ENCODE measurements at regions not wholly inside any gene's neighbourhood (a gene's known extent, or its start where the extent isn't known, plus 50 kb on each side); places are given as distances from the start of the nearest gene placed in this dataset.
"Not testable (repeated sequence)": the region's sequence is repeated elsewhere in the genome, so short reads cannot be mapped to it uniquely, and the experiment has no call there.

- no peak for DNase-seq
These were observed 89.6 kb downstream of the DDX1 start for GRCh38 chr2:15681089-15681885.

- no peak for DNase-seq
These were observed 90.7 kb downstream of the DDX1 start for GRCh38 chr2:15682354-15682753.

- no peak for DNase-seq
These were observed 92.7 kb downstream of the DDX1 start for GRCh38 chr2:15684161-15685039.

GRCh38 chr2:15685143-15685542 is 93.5 kb downstream of the DDX1 start:
- no peak for DNase-seq

GRCh38 chr2:15686643-15687042 is 95.0 kb downstream of the DDX1 start:
- DNase-seq: no peak

- no peak for DNase-seq
These were observed 95.6 kb downstream of the DDX1 start for GRCh38 chr2:15687243-15687642.

- no peak for DNase-seq
These were observed 96.1 kb downstream of the DDX1 start for GRCh38 chr2:15687720-15688119.

GRCh38 chr2:15688924-15689568 is 97.4 kb downstream of the DDX1 start:
- no peak for DNase-seq

- DNase-seq: no peak
These were observed 98.0 kb downstream of the DDX1 start for GRCh38 chr2:15689654-15690053.

- DNase-seq: no peak
These were observed 100.1 kb downstream of the DDX1 start for GRCh38 chr2:15691586-15692310.

- no peak for DNase-seq
These were observed 101.1 kb downstream of the DDX1 start for GRCh38 chr2:15692551-15693377.

GRCh38 chr2:15693382-15693781 is 101.7 kb downstream of the DDX1 start:
- no peak for DNase-seq

- no peak for DNase-seq
These were observed 102.4 kb downstream of the DDX1 start for GRCh38 chr2:15693926-15694588.

- no peak for DNase-seq
These were observed 102.9 kb downstream of the DDX1 start for GRCh38 chr2:15694589-15694986.

- DNase-seq: no peak
These were observed 104.1 kb downstream of the DDX1 start for GRCh38 chr2:15695582-15696330.

GRCh38 chr2:15696606-15697170 is 105.0 kb downstream of the DDX1 start:
- not testable (repeated sequence) for DNase-seq

GRCh38 chr2:15700131-15700530 is 108.5 kb downstream of the DDX1 start:
- no peak for DNase-seq

GRCh38 chr2:15700599-15701340 is 109.1 kb downstream of the DDX1 start:
- DNase-seq: no peak

- no peak for DNase-seq
These were observed 109.8 kb downstream of the DDX1 start for GRCh38 chr2:15701341-15701907.

All from NCI-H2171 treated with DMSO at 0.1 percent for 48 hours (cell line).